ENCODE measurements at regions not wholly inside any gene's neighbourhood (a gene's known extent, or its start where the extent isn't known, plus 50 kb on each side); places are given as distances from the start of the nearest gene placed in this dataset.
A peak's percentile ranks its signal among the peaks of the same experiment; 100 is the strongest.

DNA sequence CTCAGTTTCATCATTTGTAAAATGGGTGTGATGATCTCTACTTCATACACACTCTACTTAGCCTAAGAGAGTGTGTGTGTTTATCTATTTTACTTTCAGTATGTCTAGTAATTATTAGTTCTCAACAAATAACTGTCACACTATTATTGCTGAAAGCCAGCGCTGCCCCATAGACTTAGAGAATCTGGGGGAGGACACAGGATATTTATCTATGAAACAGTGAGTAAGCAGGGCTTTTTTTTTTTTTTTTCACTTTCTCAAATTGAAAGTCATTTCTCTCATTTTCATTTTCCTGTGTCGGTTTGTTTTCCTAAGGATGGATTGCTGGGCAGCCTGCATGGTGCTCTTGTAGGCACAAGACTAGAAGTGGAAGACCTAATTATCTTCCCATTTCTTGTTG is 248.4 kb upstream of the RPS23 start:
- no peak overlapping the region for H3K27ac ChIP-seq (ENCODE audit: low read depth, low read length)
- H3K4me3 ChIP-seq (ENCODE audit: insufficient read depth, low read length): no peak overlapping the region
- no peak overlapping the region for H2AFZ ChIP-seq (ENCODE audit: low read length)
- no peaks in the 10 kb centered on the region for H3K36me3 ChIP-seq (ENCODE audit: insufficient read depth, low read length)
- H4K20me1 ChIP-seq (ENCODE audit: insufficient read depth, low read length): no peaks in the 10 kb centered on the region
- H3K4me1 ChIP-seq (ENCODE audit: insufficient read depth, low read length): no peaks in the 10 kb centered on the region
- no peaks in the 10 kb centered on the region for H3K9me3 ChIP-seq (ENCODE audit: low read depth, low read length)
- H3K79me2 ChIP-seq (ENCODE audit: insufficient read depth, low read length): no peaks in the 10 kb centered on the region
- H3K27me3 ChIP-seq (ENCODE audit: insufficient read depth, low read length): no peaks in the 10 kb centered on the region
- peak overlapping the region; percentile 38 for H3K4me2 ChIP-seq (ENCODE audit: insufficient read depth, low read length)
- TF ChIP-seq, protein P1, sequence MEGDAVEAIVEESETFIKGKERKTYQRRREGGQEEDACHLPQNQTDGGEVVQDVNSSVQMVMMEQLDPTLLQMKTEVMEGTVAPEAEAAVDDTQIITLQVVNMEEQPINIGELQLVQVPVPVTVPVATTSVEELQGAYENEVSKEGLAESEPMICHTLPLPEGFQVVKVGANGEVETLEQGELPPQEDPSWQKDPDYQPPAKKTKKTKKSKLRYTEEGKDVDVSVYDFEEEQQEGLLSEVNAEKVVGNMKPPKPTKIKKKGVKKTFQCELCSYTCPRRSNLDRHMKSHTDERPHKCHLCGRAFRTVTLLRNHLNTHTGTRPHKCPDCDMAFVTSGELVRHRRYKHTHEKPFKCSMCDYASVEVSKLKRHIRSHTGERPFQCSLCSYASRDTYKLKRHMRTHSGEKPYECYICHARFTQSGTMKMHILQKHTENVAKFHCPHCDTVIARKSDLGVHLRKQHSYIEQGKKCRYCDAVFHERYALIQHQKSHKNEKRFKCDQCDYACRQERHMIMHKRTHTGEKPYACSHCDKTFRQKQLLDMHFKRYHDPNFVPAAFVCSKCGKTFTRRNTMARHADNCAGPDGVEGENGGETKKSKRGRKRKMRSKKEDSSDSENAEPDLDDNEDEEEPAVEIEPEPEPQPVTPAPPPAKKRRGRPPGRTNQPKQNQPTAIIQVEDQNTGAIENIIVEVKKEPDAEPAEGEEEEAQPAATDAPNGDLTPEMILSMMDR (IDR thresholded peaks at IDR 0.05; ENCODE audit: extremely low read depth, low read depth, low read length): no peak
- no peak for DNase-seq (ENCODE audit: insufficient read length, low spot score, missing footprints)

DNA sequence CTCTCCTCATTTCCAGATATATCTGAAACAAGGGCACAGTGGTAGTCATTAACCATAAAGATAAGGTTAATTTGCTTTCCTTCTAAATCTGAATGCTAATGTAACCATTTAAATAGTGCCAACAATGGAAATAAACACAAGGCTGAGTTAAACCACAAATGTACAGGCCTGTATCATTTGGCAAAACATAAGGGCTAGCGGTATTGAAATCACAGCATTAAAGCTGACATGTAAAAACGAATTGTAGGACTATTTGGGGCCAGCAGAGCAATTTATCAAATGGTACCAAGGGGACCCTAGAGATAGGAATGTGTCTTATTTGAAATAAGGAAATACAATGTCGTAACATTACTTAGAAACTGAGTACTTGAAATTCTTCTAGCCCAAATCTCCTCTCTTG is 247.5 kb upstream of the RPS23 start:
- TF ChIP-seq, protein P1 (IDR thresholded peaks at IDR 0.05; ENCODE audit: extremely low read depth, low read depth, low read length): no peak
- Histone ChIP-seq H3K79me2 (ENCODE audit: insufficient read depth, low read length) (no peaks in the 10 kb centered on the region), H3K4me2 (ENCODE audit: insufficient read depth, low read length) (no peak overlapping the region), H3K4me1 (ENCODE audit: insufficient read depth, low read length) (no peaks in the 10 kb centered on the region), H4K20me1 (ENCODE audit: insufficient read depth, low read length) (no peaks in the 10 kb centered on the region), H3K9me3 (ENCODE audit: low read depth, low read length) (no peaks in the 10 kb centered on the region), H2AFZ (ENCODE audit: low read length) (no peak overlapping the region), H3K36me3 (ENCODE audit: insufficient read depth, low read length) (no peaks in the 10 kb centered on the region), H3K4me3 (ENCODE audit: insufficient read depth, low read length) (no peak overlapping the region), H3K27me3 (ENCODE audit: insufficient read depth, low read length) (no peaks in the 10 kb centered on the region), H3K27ac (ENCODE audit: low read depth, low read length) (no peak overlapping the region)
- DNase-seq (ENCODE audit: insufficient read length, low spot score, missing footprints): no peak

DNA sequence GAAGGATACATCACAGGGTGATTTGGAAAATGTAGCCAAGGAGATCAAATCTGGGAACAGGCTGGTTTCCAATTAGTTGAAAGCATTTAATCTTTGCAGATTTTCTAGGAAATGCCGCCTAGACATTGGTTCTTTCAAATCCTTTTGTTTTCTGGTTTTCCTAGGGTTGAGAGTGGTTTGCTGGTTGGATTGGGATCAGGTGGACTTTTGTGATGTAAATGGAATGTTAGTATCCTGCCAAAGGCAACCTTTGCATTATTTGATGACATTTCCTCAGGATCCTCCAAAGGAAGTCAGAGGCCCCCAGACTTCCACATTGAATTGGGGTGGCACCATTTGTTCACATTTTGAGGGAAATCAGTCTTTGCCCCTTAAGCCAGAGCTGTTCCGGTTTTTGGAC is 245.5 kb upstream of the RPS23 start:
- Histone ChIP-seq H3K27me3 (ENCODE audit: insufficient read depth, low read length) (no peaks in the 10 kb centered on the region), H3K27ac (ENCODE audit: low read depth, low read length) (no peak overlapping the region), H3K4me1 (ENCODE audit: insufficient read depth, low read length) (no peaks in the 10 kb centered on the region), H3K9me3 (ENCODE audit: low read depth, low read length) (no peaks in the 10 kb centered on the region), H2AFZ (ENCODE audit: low read length) (no peak overlapping the region), H3K36me3 (ENCODE audit: insufficient read depth, low read length) (no peaks in the 10 kb centered on the region), H4K20me1 (ENCODE audit: insufficient read depth, low read length) (no peaks in the 10 kb centered on the region), H3K4me3 (ENCODE audit: insufficient read depth, low read length) (no peak overlapping the region), H3K4me2 (ENCODE audit: insufficient read depth, low read length) (no peak overlapping the region), H3K79me2 (ENCODE audit: insufficient read depth, low read length) (no peaks in the 10 kb centered on the region)
- DNase-seq (ENCODE audit: insufficient read length, low spot score, missing footprints): no peak
- TF ChIP-seq, protein P1 (IDR thresholded peaks at IDR 0.05; ENCODE audit: extremely low read depth, low read depth, low read length): no peak

DNA sequence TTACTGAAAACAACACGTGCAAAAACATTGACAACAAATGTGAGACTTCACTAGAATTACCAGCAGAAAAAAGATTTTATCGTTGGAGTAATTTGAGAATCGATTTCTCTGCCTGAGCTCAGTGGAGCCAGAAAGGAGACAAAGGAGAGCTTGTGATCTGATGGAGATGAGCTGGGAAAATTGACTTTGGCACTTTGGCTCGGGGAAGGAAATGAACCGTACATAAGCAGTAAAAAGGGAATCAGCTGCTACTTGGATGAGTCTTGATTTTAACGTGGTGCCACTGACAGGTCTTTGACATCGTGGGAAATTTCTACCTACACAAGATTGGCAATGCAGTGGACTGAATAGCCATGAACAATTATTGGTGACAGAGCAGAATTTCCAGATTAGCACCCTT is 244.7 kb upstream of the RPS23 start:
- DNase-seq (ENCODE audit: insufficient read length, low spot score, missing footprints): no peak
- Histone ChIP-seq H3K4me1 (ENCODE audit: insufficient read depth, low read length) (no peaks in the 10 kb centered on the region), H3K4me2 (ENCODE audit: insufficient read depth, low read length) (no peak overlapping the region), H3K4me3 (ENCODE audit: insufficient read depth, low read length) (no peak overlapping the region), H3K27ac (ENCODE audit: low read depth, low read length) (no peak overlapping the region), H3K79me2 (ENCODE audit: insufficient read depth, low read length) (no peaks in the 10 kb centered on the region), H3K27me3 (ENCODE audit: insufficient read depth, low read length) (no peaks in the 10 kb centered on the region), H3K9me3 (ENCODE audit: low read depth, low read length) (no peaks in the 10 kb centered on the region), H4K20me1 (ENCODE audit: insufficient read depth, low read length) (no peaks in the 10 kb centered on the region), H2AFZ (ENCODE audit: low read length) (no peak overlapping the region), H3K36me3 (ENCODE audit: insufficient read depth, low read length) (no peaks in the 10 kb centered on the region)
- TF ChIP-seq, protein P1 (IDR thresholded peaks at IDR 0.05; ENCODE audit: extremely low read depth, low read depth, low read length): no peak
